Stimulated activated naive CD8-positive, alpha-beta T cell treated with anti-CD3 and anti-CD28 coated beads, Interleukin-15, amount 100 ng/mL, for 72 hours (primary cell): ENCODE measurements at regions not wholly inside any gene's neighbourhood (a gene's known extent, or its start where the extent isn't known, plus 50 kb on each side); places are given as distances from the start of the nearest gene placed in this dataset.
A peak's percentile ranks its signal among the peaks of the same experiment; 100 is the strongest.
"Not testable (repeated sequence)": the region's sequence is repeated elsewhere in the genome, so short reads cannot be mapped to it uniquely, and the experiment has no call there.

Source experiments
- ATAC-seq: fragments of 150-1000 bp; cut with Tn5 transposase; 2 replicates; pipeline ENCODE4 v1.10.0; 2021; ENCODE audit warnings: mild to moderate bottlenecking, moderate library complexity
- DNase-seq, 2 donors: peaks; one replicate each; pipeline ENCODE4 v3.0.0; 2021 to 2022
- H3K27ac Mint-ChIP-seq, 2 donors: one replicate each; pipeline ENCODE4 v1.8.0; 2022; ENCODE audit warnings: mild to moderate bottlenecking in 2 of 2, mixed read lengths in 2 of 2, moderate library complexity in 2 of 2
- H3K27me3 Mint-ChIP-seq: one replicate; pipeline ENCODE4 v1.8.0; 2022; ENCODE audit warnings: mixed read lengths
- H3K4me1 Mint-ChIP-seq: one replicate; pipeline ENCODE4 v1.8.0; 2022; ENCODE audit warnings: mild to moderate bottlenecking, mixed read lengths
- H3K4me3 Mint-ChIP-seq, 2 donors: one replicate each; pipeline ENCODE4 v1.8.0; 2022; ENCODE audit warnings: mild to moderate bottlenecking in 2 of 2, mixed read lengths in 2 of 2, moderate library complexity in 1 of 2
- H3K9me3 Mint-ChIP-seq, 2 donors: one replicate each; pipeline ENCODE4 v1.8.0; 2022; ENCODE audit warnings: mixed read lengths in 2 of 2

GRCh38 chr1:761791-762190, 75.3 kb upstream of the OR4F16 start:
- H3K27me3 Mint-ChIP-seq, ATAC-seq, H3K9me3 Mint-ChIP-seq, H3K4me1 Mint-ChIP-seq, DNase-seq, H3K4me3 Mint-ChIP-seq, H3K27ac Mint-ChIP-seq: not testable (repeated sequence)

GRCh38 chr1:771449-771848, 85.0 kb upstream of the OR4F16 start:
- not testable (repeated sequence) for ATAC-seq, DNase-seq, H3K4me3 Mint-ChIP-seq, H3K27ac Mint-ChIP-seq, H3K27me3 Mint-ChIP-seq, H3K9me3 Mint-ChIP-seq, H3K4me1 Mint-ChIP-seq

GRCh38 chr1:777480-778180, 91.2 kb upstream of the OR4F16 start:
- not testable (repeated sequence) for H3K27ac Mint-ChIP-seq

GRCh38 chr1:778451-779278, 92.2 kb upstream of the OR4F16 start:
- H3K4me1 Mint-ChIP-seq, H3K27me3 Mint-ChIP-seq, H3K9me3 Mint-ChIP-seq: not testable (repeated sequence)
- Mint-ChIP-seq H3K27ac (peak overlapping the region; percentile 99), H3K4me3 (peak overlapping the region; percentile 94)
- ATAC-seq (peak; percentile 99), DNase-seq (peak; percentile 98 to 100)

More at GRCh38 chr1:777480-778180, 91.2 kb upstream of the OR4F16 start:
- not testable (repeated sequence) for ATAC-seq, H3K4me1 Mint-ChIP-seq, H3K27me3 Mint-ChIP-seq, H3K9me3 Mint-ChIP-seq, DNase-seq
- peak overlapping the region; percentile 94 for H3K4me3 Mint-ChIP-seq

GRCh38 chr1:779621-780020, 93.2 kb upstream of the OR4F16 start:
- not testable (repeated sequence) for H3K4me1 Mint-ChIP-seq, ATAC-seq, DNase-seq, H3K9me3 Mint-ChIP-seq, H3K27me3 Mint-ChIP-seq
- H3K27ac Mint-ChIP-seq, result peak overlapping the region in 1 of 2 donors; percentile 59
- H3K4me3 Mint-ChIP-seq, result peak overlapping the region; percentile 94

GRCh38 chr1:788835-789234, 102.4 kb upstream of the OR4F16 start:
- H3K9me3 Mint-ChIP-seq, result no peaks in the 10 kb centered on the region
- ATAC-seq (no peak), DNase-seq (no peak)
- no peaks in the 10 kb centered on the region for H3K27me3 Mint-ChIP-seq
- H3K4me3 Mint-ChIP-seq, result no peak overlapping the region
- H3K4me1 Mint-ChIP-seq, result no peaks in the 10 kb centered on the region
- no peak overlapping the region for H3K27ac Mint-ChIP-seq

- H3K4me3 Mint-ChIP-seq, H3K27me3 Mint-ChIP-seq, ATAC-seq, DNase-seq, H3K4me1 Mint-ChIP-seq, H3K27ac Mint-ChIP-seq, H3K9me3 Mint-ChIP-seq: not testable (repeated sequence)
These were observed 103.2 kb upstream of the OR4F16 start for GRCh38 chr1:789606-790005.

- not testable (repeated sequence) for H3K9me3 Mint-ChIP-seq
These were observed 104.0 kb upstream of the OR4F16 start for GRCh38 chr1:790388-790930.

GRCh38 chr1:794310-794709, 107.9 kb upstream of the OR4F16 start:
- DNase-seq, H3K9me3 Mint-ChIP-seq, H3K27ac Mint-ChIP-seq, H3K27me3 Mint-ChIP-seq, ATAC-seq, H3K4me3 Mint-ChIP-seq, H3K4me1 Mint-ChIP-seq: not testable (repeated sequence)

More at GRCh38 chr1:790388-790930, 104.0 kb upstream of the OR4F16 start:
- not testable (repeated sequence) for ATAC-seq, H3K4me1 Mint-ChIP-seq, DNase-seq, H3K4me3 Mint-ChIP-seq, H3K27ac Mint-ChIP-seq, H3K27me3 Mint-ChIP-seq

- not testable (repeated sequence) for ATAC-seq, H3K9me3 Mint-ChIP-seq, H3K27me3 Mint-ChIP-seq, H3K4me1 Mint-ChIP-seq, H3K4me3 Mint-ChIP-seq, H3K27ac Mint-ChIP-seq, DNase-seq
These were observed 108.6 kb upstream of the OR4F16 start for GRCh38 chr1:794918-795584.

GRCh38 chr1:797649-798048, 111.2 kb upstream of the OR4F16 start:
- H3K4me1 Mint-ChIP-seq, H3K27ac Mint-ChIP-seq, H3K27me3 Mint-ChIP-seq, DNase-seq, ATAC-seq, H3K4me3 Mint-ChIP-seq, H3K9me3 Mint-ChIP-seq: not testable (repeated sequence)

- H3K27ac Mint-ChIP-seq, H3K4me1 Mint-ChIP-seq, H3K4me3 Mint-ChIP-seq, ATAC-seq, H3K9me3 Mint-ChIP-seq, DNase-seq, H3K27me3 Mint-ChIP-seq: not testable (repeated sequence)
These were observed 113.9 kb upstream of the OR4F16 start for GRCh38 chr1:800397-800796.

GRCh38 chr1:804378-805115, 118.1 kb upstream of the OR4F16 start:
- H3K27ac Mint-ChIP-seq, ATAC-seq, H3K4me1 Mint-ChIP-seq, H3K27me3 Mint-ChIP-seq, H3K9me3 Mint-ChIP-seq, DNase-seq, H3K4me3 Mint-ChIP-seq: not testable (repeated sequence)

GRCh38 chr1:805310-805709, 118.4 kb upstream of the SAMD11 start:
- H3K9me3 Mint-ChIP-seq, DNase-seq, ATAC-seq, H3K27ac Mint-ChIP-seq, H3K27me3 Mint-ChIP-seq, H3K4me1 Mint-ChIP-seq, H3K4me3 Mint-ChIP-seq: not testable (repeated sequence)

GRCh38 chr1:807066-807465, 116.7 kb upstream of the SAMD11 start:
- DNase-seq, H3K27ac Mint-ChIP-seq, H3K4me1 Mint-ChIP-seq, H3K27me3 Mint-ChIP-seq, H3K9me3 Mint-ChIP-seq, H3K4me3 Mint-ChIP-seq: not testable (repeated sequence)
- ATAC-seq, result peak; percentile 55
